NCI-H524 treated with DMSO at 0.1 percent for 48 hours (cell line): ENCODE measurements at regions not wholly inside any gene's neighbourhood (a gene's known extent, or its start where the extent isn't known, plus 50 kb on each side); places are given as distances from the start of the nearest gene placed in this dataset.
"Not testable (repeated sequence)": the region's sequence is repeated elsewhere in the genome, so short reads cannot be mapped to it uniquely, and the experiment has no call there.

ENCODE experiments used
- DNase-seq: peaks from one replicate; lab custom pipeline; 2025; lab: John Stamatoyannopoulos, UW

DNA sequence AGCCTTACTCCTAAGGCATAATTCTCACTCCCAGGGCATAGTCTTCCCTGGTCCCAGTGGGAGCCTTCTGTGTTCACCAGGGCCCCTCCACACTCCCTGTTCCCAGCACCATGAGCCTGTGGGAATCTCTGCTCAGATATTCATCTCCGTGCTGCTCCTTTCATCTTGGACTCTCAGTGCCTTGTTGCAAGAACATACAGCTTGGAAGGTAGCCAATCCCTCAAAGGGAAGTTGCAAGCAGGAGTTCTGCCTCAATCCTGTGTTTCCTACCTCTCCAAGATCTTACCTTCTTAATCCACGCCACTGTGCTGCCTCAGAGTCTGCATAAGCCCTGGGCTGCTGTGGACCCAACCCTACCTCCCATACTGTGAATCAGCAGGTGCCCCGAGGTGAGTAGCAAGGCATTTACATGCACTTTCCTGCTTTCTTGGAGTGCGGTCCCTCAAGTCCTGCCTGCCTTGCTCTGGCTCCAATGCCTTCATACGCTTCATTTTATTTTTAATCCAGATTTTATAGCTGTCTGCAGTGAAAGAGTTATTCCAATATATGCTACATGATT, 413.8 kb upstream of the RAB6C start:
- no peak for DNase-seq

DNA sequence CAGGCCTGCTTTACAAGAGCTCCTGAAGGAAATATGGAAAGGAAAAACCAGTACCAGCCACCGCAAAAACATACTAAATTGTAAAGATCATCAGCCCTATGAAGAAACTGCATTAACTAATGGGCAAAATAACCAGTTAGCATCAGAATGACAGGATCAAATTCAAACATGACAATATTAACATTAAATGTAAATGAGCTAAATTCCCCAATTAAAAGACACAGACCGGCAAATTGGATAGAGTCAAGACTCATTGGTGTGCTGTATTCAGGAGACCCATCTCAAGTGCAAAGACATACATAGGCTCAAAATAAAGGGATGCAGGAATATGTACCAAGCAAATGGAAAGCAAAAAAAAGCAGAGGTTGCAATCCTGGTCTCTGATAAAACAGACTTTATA, 408.7 kb upstream of the RAB6C start:
- not testable (repeated sequence) for DNase-seq

DNA sequence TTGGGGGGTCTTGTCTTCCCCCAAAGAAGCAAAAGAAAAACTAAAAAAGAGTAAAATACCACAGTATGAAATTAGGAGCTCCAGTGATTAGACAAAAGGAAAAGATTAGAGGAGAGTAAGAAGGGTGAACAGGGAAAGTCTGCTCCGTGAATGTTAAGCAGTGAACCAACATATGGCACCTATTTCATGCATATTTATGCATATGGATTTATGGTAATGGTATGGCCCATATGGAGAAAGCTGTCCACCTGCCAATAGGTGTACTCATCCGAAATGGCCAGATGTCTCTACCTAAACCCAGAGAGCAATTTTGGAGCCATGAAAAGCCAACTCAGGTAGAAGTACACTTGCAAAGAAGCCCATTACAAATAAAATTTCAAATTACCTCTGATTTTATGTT, 404.0 kb upstream of the RAB6C start:
- DNase-seq, result peak; percentile 72

DNA sequence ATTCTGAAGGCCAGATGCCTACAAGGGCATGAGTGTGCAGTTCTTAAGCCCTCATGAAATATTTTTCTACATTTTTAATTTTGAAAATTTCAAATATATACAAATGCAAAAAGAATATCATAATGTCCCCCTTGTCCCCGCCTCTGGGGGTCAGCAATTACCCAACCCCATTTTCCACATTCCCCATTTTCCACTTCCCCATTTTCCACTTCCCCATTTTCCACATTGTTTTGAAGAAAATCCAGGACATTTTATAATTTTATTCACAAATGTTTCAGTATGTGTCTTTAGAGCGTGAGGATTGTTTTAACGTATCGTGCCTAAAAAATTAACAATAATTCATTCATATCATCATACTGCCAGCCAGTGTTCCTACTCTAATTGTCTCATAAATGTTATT, 403.6 kb upstream of the RAB6C start:
- no peak for DNase-seq

DNA sequence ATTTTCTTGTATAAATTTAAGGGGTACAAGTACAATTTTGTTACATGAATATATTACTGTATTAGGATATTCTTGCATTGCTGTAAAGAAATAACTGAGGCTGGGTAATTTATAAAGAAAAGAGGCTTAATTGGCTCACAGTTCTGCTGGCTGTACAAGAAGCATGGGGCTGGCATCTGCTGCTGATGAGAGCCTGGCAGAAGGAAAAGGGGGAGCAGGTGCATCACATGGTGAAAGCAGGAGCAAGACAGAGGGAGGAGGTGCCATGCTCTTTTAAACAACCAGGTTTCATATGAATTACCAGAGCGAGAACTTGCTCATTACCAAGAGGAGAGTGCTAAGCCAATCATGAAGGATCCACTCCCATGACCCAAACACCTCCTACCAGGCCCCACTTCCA, 399.5 kb upstream of the RAB6C start:
- DNase-seq, result no peak

DNA sequence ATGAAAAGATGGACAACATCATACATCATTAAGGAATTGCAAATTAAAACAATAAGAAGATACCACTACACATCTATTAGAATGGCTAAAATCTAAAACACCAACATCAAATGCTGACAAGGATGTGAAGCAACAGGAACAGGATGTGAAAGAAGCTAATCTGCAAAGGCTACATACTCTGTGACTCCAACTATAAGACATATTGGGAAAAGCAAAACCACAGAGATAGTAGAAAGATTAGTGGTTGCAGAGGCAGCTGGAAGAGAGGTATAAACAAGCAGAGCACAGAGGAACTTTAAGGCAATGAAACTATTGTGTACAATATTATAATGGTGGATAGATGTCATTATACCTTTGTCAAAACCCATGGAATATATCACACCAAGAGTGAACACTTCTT, 393.7 kb upstream of the RAB6C start:
- DNase-seq, result no peak

DNA sequence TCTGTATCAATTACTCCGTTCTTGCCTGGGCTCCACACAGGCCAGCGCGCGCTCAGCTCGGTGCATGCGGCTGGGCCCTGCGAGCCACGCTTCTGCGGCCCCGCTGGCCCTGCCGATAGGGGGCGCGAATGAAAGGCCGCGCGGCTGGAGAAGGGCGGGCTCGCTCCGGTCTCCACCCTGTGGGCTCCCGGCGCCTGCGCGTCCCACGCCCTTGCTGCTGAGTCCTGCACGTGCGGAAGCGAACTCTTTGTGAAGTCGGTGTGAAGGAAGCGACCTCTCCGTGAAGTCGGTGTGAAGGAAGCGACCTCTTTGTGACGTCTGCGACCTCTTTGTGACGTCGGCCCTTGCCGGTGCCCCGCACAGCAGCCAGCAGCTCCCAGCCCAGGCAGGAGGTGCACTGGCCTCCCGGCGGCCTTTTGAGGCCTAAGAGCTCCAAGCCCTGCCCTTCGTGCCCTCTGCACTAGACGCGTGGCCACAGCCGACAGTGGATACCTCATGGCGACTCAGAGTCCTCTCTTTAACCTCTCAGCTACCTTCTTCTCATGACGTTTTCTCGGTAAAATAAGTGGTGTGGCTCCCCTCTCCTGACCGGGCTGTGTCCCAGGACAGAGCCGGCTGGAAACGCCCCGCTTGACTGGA, 391.9 kb upstream of the RAB6C start:
- DNase-seq, result no peak

DNA sequence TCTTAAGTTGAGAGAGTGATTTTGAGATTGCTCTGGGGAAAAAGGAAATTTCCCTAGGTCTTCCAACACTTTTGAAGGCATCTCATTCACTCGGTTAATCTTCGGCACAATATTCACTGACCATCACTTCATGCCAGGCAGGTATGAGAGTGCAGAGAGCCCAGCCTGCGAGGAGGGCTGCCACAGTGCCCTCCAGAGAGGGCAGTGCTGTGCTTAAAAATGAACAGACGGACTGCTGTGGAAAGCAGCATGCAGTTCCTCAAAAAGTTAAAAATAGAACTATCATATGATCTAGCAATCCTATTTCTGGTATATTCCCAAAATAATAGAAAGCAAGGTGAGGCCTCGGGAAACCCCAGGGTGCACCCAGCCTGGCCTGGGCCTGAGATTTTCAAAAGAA, 374.9 kb upstream of the RAB6C start:
- no peak for DNase-seq

DNA sequence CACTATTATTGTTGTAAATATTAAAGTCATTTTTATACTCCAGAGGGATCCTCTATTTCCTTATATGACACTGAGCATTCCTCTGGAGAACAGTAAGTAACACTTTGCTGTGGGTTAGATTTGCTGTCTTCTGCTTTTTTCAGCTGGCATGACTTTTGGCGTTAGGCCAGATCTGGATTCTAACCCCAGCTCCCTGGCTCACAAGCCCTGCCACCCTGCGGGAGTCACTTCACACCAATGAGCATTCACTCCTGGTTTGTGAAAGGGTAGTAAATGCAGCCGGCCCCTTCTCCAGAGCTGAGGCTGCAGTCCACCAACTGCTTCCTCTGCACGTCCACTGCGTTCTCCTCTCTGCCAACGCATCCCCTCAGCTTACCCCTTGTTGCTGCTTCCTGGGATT, 373.8 kb upstream of the RAB6C start:
- DNase-seq, result no peak

DNA sequence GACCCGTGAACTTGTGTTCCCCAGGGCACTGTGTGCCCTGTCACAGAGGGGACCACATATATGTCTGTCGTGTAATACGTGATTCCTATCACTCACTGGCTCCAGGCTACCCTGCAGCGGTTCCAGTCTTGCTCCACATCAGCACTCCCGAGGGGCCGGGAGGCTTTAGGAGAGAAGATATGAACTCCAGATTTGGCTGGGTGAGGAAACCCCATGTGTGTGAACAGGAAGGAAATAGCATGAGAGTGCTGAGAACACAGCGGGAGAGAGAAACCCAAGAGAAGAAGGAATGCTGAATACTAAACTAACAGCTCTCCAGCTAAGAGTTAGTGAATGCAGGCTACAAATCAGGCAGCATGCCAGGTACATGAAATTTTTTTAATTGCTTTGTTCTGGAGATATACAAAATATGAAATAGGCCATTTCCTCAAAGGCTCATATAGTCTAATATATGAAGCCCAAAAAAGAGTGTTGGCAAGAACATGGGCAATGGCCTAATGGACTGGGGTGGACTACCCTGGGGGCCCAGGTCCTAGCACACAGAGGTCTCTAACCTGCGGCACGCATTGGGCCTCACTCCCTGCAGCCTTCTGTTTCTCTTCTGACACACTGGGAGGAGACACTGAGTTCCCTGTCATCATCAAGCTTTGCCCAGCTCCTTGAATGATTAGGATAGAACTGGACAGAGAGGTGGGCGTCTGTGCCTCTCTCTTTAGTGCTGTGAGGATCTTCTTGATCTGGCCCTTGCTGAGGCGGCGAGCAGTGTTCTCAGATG, 372.8 kb upstream of the RAB6C start:
- no peak for DNase-seq

DNA sequence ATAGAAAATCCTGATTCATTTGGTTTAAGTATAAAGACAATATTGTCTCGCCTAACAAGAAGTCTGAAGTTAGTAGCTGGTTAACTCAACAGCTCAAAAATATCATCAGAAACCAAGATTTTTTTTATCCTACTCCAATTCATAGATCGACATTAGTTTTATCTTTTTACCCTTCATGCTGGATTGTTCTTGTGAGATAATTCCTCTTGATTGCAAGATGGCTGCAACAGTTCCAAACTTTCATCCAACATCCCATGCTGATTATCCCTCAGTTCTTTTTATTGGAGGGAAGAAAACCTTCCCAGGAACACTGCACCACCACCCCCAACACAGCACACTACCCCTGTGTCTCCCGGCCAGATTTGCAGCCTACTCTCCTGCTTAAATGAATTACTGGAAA, 370.2 kb upstream of the RAB6C start:
- DNase-seq, result no peak

DNA sequence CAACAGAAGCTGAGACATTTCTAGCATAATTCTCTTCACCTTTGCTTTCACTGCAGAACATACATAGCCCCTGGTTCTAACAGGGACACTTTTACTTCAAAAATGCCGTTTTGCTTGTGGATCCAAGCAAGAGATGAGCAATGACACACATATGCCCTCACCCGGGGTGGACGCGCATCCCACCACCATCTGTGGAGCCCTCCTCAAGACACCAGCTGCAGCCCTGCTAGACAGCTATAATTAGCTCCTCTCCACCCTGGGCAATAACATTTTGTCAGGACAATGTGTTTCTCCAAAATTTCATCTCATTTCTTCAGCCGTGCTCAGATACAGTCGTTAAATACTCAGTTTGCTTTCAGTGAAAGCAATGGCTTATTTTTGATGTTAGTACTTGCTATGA, 368.7 kb upstream of the RAB6C start:
- no peak for DNase-seq

DNA sequence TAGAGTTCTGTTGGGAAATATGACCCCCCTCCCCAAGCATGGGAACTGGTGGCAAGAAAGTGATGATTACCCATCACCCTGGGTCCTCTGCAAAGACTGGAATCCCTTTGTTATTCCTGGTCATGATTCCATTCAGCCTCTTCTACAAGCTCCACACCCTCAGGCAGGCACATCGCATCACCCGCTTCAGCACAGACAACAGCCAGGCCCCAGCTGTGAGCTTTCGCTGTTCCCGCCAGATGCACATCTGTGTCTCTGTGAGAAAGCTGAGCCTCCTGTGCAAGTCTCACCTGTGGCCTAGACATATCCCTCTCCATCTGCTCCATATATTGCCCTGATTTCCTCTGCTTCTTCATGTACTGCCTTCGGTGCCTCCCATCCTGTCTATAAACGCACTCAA, 368.0 kb upstream of the RAB6C start:
- no peak for DNase-seq

DNA sequence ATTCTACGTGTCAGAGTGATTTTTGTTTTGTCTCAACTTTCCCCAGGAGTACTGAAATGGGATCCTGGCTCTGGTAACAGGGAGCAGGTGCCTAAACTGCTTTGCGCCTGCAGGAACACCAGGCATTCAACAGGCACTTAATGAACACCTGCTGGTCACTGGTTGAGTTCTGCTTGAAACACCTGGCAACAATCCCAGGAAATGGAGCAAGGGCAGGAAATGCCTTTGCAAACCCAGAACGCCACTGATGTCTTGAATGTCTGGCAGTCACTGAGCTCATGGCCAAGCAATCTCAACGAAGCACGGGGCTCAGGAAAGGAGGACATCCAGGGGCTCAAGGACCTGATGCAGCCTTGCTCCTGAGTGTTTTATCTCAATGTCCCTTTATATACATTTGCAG, 360.0 kb upstream of the RAB6C start:
- no peak for DNase-seq

DNA sequence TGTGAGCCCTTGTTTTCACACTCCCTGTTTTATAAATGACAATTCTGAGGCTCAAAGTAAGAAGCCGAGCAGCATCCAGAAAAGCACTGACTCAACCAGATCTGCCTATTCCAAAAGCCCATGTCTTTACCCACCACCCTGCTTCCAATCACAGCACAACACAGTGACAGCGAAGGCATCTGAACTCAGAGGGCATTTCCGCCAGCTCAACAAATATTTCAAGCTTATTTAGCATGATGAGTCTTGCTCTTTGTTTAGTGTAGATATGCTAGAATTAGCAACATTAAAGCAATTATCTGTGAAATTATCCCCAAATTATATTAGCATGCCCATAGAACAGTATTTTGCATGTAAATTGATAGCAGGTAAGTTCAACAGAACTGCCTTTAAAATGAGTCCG, 359.1 kb upstream of the RAB6C start:
- no peak for DNase-seq

DNA sequence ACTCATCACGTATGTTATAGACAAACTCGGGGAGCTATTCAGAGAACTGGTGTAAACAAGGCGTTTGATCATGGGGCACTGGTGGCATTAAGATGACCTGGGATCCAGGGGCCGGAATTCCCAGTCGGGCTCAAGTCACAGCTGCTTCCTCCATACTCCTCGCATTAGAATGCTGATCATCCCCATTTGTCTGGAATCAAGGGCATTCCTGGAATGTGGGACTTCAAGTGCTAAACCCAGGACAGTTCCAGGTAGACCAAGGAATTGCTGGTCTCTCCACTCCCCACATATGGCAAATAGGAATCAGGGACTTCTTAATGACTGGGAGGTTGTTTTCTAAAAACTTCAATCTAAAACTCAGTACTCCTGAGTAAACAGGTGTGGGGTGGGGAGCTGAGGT, 355.7 kb upstream of the RAB6C start:
- DNase-seq, result no peak

DNA sequence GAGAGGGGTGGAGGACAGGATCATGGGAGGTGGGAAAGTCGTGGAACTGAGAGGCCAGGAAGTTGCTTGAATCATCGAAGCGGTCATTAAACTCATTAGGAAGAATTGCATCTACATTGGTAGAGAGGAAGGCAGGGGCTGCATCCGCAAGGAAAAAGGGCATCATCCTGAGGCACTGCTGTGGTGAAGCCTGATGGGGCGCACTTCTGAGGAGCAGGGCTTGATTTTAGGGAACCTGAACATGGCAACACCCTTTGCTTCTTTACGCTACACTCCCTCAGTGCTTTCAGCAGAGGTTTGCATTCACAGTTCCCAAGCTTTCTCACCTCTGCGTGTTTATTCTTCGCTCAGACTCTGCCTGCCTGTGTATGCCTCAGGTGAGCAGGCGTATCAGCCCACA, 352.0 kb upstream of the RAB6C start:
- DNase-seq, result no peak

DNA sequence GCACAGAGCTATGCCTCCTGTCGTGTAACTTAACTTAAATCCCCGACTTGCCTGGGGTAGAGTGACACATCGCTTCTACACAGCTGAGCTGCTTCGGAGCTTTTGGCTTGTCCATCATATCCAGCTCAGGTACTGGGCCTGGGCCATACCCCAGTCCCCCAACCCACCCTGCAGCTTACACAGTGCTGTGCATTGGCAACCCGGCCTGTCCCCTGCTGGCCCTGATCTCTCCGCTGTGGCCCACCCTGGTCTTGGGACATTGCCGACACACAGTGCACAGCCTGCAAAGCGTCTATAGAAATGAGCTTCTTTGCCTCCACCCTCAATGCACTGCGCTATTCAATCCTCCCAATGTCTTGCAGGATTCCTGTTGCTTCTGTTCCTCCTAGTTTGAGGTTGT, 342.8 kb upstream of the RAB6C start:
- no peak for DNase-seq

DNA sequence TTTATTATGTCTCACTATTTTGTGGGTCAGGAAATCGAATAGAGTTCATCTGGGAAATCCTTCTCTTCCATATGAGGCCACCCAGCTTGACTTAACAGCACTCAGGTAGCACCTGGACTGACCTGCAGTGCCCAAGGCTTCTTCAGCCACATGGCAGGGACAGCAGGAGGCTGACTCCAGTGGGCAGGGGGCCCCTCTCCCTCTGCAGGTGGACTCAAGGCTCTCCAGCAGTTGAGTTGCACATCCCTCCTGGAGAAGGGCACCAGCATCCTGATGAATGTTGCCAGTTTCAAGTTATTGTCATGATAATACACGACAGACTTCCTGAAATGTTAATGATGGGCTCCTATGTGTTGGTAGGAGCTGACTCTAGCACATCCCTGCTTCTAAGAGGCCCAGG, 338.1 kb upstream of the RAB6C start:
- DNase-seq, result no peak

DNA sequence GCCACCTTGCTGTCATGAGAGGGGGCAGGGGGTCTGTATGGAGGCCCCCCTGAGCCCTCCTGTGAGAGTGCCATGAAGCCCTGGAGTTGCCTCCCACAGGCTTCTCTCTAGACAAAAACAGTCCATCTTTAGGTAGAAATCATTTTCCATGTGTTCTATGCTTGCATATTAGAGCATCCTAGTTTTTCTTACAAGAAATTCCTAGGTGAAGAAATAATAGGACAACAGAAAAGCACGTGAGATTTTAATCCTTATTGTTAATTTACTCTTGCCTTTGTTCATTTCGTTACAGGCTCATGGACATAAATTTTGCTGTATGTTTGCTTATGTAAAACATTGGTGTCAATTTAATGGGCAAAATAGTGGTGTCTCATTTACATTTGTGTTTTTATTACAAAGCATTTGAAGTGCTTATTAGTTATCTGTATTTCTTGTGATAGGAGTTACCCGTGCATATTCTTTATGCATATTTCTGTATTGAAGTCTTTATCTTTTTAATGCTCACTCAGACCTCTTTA, 336.9 kb upstream of the RAB6C start:
- no peak for DNase-seq

DNA sequence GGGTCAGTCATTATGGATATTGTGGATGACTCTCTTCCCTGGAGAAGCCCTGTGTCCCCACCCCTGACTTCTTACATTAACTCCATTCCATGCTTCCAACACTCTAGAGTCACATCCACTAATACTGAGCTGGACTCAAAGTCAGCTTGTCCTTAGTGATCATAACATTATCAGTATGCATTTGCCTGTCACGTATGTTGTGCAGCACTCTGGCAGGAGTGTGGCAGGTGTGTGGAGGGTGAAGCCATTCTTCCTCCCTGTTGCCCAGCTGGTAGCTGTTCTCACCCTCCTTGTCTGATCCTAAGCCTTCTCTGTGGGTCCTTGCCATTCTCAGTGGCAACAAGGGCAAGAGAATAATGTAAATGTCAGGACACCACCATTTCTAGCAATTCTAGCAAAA, 334.1 kb upstream of the RAB6C start:
- no peak for DNase-seq

DNA sequence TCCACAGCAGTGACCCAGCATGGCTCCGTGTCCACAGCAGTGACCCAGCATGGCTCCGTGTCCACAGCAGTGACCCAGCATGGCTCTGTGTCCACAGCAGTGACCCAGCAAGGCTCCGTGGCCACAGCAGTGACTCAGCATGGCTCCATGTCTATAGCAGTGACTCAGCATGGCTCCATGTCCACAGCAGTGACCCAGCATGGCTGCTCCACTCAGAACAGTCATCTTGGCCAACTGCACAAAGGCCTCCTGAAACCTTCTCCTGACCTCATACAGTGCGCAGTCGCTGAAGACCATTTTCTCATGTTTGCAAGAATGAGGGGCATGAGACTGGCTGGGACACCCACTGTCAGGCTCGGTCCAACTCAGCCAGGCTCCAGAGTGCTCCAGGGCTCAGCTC, 333.4 kb upstream of the RAB6C start:
- no peak for DNase-seq

DNA sequence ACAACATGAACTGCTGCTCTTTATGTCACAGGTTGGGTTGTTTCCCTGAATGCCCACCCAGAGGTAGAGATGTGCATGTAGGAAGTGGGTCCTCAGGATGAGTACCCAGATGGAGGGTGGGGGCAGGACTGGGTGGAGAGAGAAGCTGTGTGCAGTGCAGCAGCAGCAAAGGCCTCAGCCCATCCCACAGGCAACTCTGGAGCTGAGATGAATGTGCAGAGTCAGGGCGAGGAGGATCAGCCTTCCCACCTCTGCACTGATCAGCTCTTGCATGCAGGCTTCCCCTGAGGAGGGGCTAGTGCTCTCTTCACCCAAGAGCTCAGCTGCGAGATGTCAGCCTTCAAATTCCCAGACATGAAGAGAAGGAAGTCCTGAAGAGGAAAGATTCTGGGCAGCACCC, 326.2 kb upstream of the RAB6C start:
- no peak for DNase-seq

DNA sequence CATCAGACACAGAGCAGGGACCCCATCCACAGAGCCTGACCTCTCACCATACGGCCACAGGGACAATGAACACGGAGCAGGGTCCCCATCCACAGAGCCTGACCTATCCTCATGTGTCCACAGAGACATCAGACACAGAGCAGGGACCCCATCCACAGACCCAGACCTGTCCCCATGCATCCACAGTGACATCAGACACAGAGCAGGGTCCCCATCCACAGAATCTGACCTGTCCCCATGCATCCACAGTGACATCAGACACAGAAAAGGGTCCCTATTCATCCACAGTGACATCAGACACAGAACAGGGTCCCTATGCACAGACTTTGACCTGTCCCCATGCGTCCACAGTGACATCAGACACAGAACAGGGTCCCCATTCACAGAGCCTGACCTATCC, 325.1 kb upstream of the RAB6C start:
- DNase-seq, result no peak
